ENCODE measurements at regions not wholly inside any gene's neighbourhood (a gene's known extent, or its start where the extent isn't known, plus 50 kb on each side); places are given as distances from the start of the nearest gene placed in this dataset.

GRCh38 chr4:22587253-22587652 lies 71.4 kb upstream of the ADGRA3 start:
- no peaks in the 10 kb centered on the region for H3K79me2 ChIP-seq (ENCODE audit: low read length)
- no peaks in the 10 kb centered on the region for H3K36me3 ChIP-seq (replicated peaks; ENCODE audit: low read depth, low read length)
- no peak overlapping the region for H3K9ac ChIP-seq (ENCODE audit: low read length)
- H3K27ac ChIP-seq (ENCODE audit: low read length): no peak overlapping the region
- no peaks in the 10 kb centered on the region for H3K27me3 ChIP-seq (ENCODE audit: low read depth, low read length)
- no peaks in the 10 kb centered on the region for H4K20me1 ChIP-seq (ENCODE audit: insufficient read depth, low read length)
- no peak overlapping the region for H2AFZ ChIP-seq (ENCODE audit: low read depth, low read length)
- TF ChIP-seq EZH2phosphoT487 (IDR thresholded peaks at IDR 0.05; ENCODE audit: low read depth) (no peak), CTCF (IDR thresholded peaks at IDR 0.05; ENCODE audit: low read depth, low read length) (no peak)
- H3K4me2 ChIP-seq (ENCODE audit: low read length): no peak overlapping the region
- no peak overlapping the region for H3K4me3 ChIP-seq (ENCODE audit: low read length)
- no peaks in the 10 kb centered on the region for H3K4me1 ChIP-seq (ENCODE audit: low read length)
- H3K9me3 ChIP-seq (ENCODE audit: insufficient read depth, low read length): no peaks in the 10 kb centered on the region

- no peak overlapping the region for H3K4me3 ChIP-seq (ENCODE audit: low read length)
- no peaks in the 10 kb centered on the region for H3K36me3 ChIP-seq (replicated peaks; ENCODE audit: low read depth, low read length)
- TF ChIP-seq EZH2phosphoT487 (IDR thresholded peaks at IDR 0.05; ENCODE audit: low read depth) (no peak), CTCF (IDR thresholded peaks at IDR 0.05; ENCODE audit: low read depth, low read length) (no peak)
- peaks cover 51% of the 10 kb centered on the region for H3K4me1 ChIP-seq (ENCODE audit: low read length)
- no peak overlapping the region for H3K4me2 ChIP-seq (ENCODE audit: low read length)
- no peaks in the 10 kb centered on the region for H3K9me3 ChIP-seq (ENCODE audit: insufficient read depth, low read length)
- no peak overlapping the region for H3K9ac ChIP-seq (ENCODE audit: low read length)
- H3K27me3 ChIP-seq (ENCODE audit: low read depth, low read length): no peaks in the 10 kb centered on the region
- peaks cover 7% of the 10 kb centered on the region; the same call in 1 of the 2 replicates for H3K79me2 ChIP-seq (ENCODE audit: low read length)
- no peak overlapping the region for H2AFZ ChIP-seq (ENCODE audit: low read depth, low read length)
- H4K20me1 ChIP-seq (ENCODE audit: insufficient read depth, low read length): no peaks in the 10 kb centered on the region
- H3K27ac ChIP-seq (ENCODE audit: low read length): peak overlapping the region; percentile 99; the same call in 1 of the 2 replicates
Measured at GRCh38 chr4:22593933-22594332, 78.1 kb upstream of the ADGRA3 start.

- Histone ChIP-seq H3K9ac (ENCODE audit: low read length) (peak overlapping the region; percentile 65), H3K79me2 (ENCODE audit: low read length) (peaks cover 20% of the 10 kb centered on the region), H3K36me3 (replicated peaks; ENCODE audit: low read depth, low read length) (no peaks in the 10 kb centered on the region), H3K4me1 (ENCODE audit: low read length) (peaks cover 54% of the 10 kb centered on the region), H2AFZ (ENCODE audit: low read depth, low read length) (peak overlapping the region; percentile 32; the same call in 1 of the 2 replicates), H3K27ac (ENCODE audit: low read length) (peak overlapping the region; percentile 99), H3K4me2 (ENCODE audit: low read length) (peak overlapping the region; percentile 72), H3K27me3 (ENCODE audit: low read depth, low read length) (no peaks in the 10 kb centered on the region), H4K20me1 (ENCODE audit: insufficient read depth, low read length) (no peaks in the 10 kb centered on the region), H3K4me3 (ENCODE audit: low read length) (peak overlapping the region; percentile 48), H3K9me3 (ENCODE audit: insufficient read depth, low read length) (no peaks in the 10 kb centered on the region)
- TF ChIP-seq CTCF (IDR thresholded peaks at IDR 0.05; ENCODE audit: low read depth, low read length) (no peak), EZH2phosphoT487 (IDR thresholded peaks at IDR 0.05; ENCODE audit: low read depth) (no peak)
Measured at GRCh38 chr4:22595684-22596083, 79.8 kb upstream of the ADGRA3 start.

- TF ChIP-seq CTCF (IDR thresholded peaks at IDR 0.05; ENCODE audit: low read depth, low read length) (no peak), EZH2phosphoT487 (IDR thresholded peaks at IDR 0.05; ENCODE audit: low read depth) (no peak)
- H3K9ac ChIP-seq (ENCODE audit: low read length): peak overlapping the region; percentile 65
- no peak overlapping the region for H2AFZ ChIP-seq (ENCODE audit: low read depth, low read length)
- H3K27me3 ChIP-seq (ENCODE audit: low read depth, low read length): no peaks in the 10 kb centered on the region
- H3K79me2 ChIP-seq (ENCODE audit: low read length): peaks cover 28% of the 10 kb centered on the region
- H3K36me3 ChIP-seq (replicated peaks; ENCODE audit: low read depth, low read length): no peaks in the 10 kb centered on the region
- H3K4me3 ChIP-seq (ENCODE audit: low read length): peak overlapping the region; percentile 48
- H3K27ac ChIP-seq (ENCODE audit: low read length): peak overlapping the region; percentile 99
- no peaks in the 10 kb centered on the region for H3K9me3 ChIP-seq (ENCODE audit: insufficient read depth, low read length)
- H4K20me1 ChIP-seq (ENCODE audit: insufficient read depth, low read length): no peaks in the 10 kb centered on the region
- peak overlapping the region; percentile 72 for H3K4me2 ChIP-seq (ENCODE audit: low read length)
- H3K4me1 ChIP-seq (ENCODE audit: low read length): peaks cover 54% of the 10 kb centered on the region
Measured at GRCh38 chr4:22596409-22596808, 80.5 kb upstream of the ADGRA3 start.
